WI38 (cell line): ENCODE measurements at regions not wholly inside any gene's neighbourhood (a gene's known extent, or its start where the extent isn't known, plus 50 kb on each side); places are given as distances from the start of the nearest gene placed in this dataset.

Experiments used
- H3K4me3 ChIP-seq: 2 replicates; pipeline ENCODE4 v1.5.1; 2011; ENCODE audit warnings: low read depth, mild to moderate bottlenecking, control low read depth, low read length
- CTCF ChIP-seq: IDR thresholded peaks from 2 replicates; pipeline ENCODE4 v1.5.1; 2012; ENCODE audit warnings: low read depth, mild to moderate bottlenecking, control low read depth, low read length

- no peak overlapping the region for H3K4me3 ChIP-seq
- TF ChIP-seq CTCF: no peak
These were observed 545.9 kb downstream of the PLPP3 start for GRCh38 chr1:56033321-56034037.

DNA sequence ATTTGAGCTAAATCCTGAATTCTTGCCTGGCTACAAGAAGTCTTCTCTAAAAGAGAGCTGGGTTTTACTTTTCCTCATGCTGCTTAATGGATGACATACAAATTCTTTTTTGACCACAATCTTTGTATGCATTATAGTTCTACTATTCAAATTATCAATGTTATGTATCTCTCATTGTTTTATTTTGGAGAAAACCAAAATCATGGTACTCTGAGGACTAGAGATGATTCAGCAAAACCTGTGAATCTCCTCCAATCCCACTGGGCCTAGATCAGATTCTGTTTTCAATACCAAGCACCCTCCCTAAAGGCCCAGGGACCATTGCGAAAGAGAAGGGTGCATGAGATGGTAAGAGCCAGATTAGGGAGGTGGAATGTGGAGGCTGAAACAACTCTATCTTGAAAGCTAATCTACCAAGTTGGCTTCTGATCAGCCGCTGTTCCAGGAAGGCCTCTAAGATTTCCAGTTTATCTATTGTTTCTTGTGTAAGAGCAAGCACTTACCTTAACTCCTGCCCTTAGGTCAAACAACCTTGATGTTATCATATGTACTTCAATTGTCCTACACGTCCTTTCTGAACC is 547.2 kb downstream of the PLPP3 start:
- H3K4me3 ChIP-seq: no peak overlapping the region
- TF ChIP-seq CTCF: no peak

- no peak overlapping the region for H3K4me3 ChIP-seq
- TF ChIP-seq CTCF: no peak
These were observed 548.4 kb downstream of the PLPP3 start for GRCh38 chr1:56031001-56031400.

GRCh38 chr1:56029319-56030003 is 549.9 kb downstream of the PLPP3 start:
- H3K4me3 ChIP-seq: no peak overlapping the region
- no peak for TF ChIP-seq CTCF

GRCh38 chr1:56028911-56029310 is 550.5 kb downstream of the PLPP3 start:
- no peak for TF ChIP-seq CTCF
- H3K4me3 ChIP-seq: no peak overlapping the region

DNA sequence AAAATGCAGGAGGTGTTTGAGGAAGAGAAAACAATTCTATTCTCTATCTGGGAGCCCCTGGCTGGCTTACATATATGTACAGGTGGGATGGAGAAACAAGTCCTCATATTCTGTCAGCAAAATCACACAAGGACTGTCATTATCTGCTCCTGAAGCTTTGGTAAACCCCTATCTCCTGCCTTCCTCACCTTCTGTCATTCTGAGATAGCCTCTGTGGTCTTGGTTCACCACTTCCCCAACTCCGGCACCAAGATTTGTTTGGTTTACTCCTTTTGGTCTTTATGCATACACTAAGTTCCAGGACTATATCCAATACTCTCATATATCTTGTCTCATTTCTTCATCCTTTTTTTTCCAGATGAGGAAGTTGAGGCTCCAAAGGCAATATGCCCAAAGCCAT is 551.1 kb downstream of the PLPP3 start:
- TF ChIP-seq CTCF: no peak
- H3K4me3 ChIP-seq: no peak overlapping the region

GRCh38 chr1:56025942-56026341 is 553.4 kb downstream of the PLPP3 start:
- no peak overlapping the region for H3K4me3 ChIP-seq
- TF ChIP-seq CTCF: no peak
